ENCODE measurements at regions not wholly inside any gene's neighbourhood (a gene's known extent, or its start where the extent isn't known, plus 50 kb on each side); places are given as distances from the start of the nearest gene placed in this dataset.

- TF ChIP-seq CTCF (IDR thresholded peaks at IDR 0.05; ENCODE audit: low read depth, low read length), result no peak
- DNase-seq (ENCODE audit: extremely low read depth, low read depth), result no peak
Measured at GRCh38 chr1:164971391-164971790, 385.1 kb downstream of the LMX1A start.

- no peak for TF ChIP-seq CTCF (IDR thresholded peaks at IDR 0.05; ENCODE audit: low read depth, low read length)
- DNase-seq (ENCODE audit: extremely low read depth, low read depth), result no peak
Measured at GRCh38 chr1:164969253-164969652, 387.3 kb downstream of the LMX1A start.

GRCh38 chr1:164967300-164967699 lies 389.2 kb downstream of the LMX1A start:
- TF ChIP-seq CTCF (IDR thresholded peaks at IDR 0.05; ENCODE audit: low read depth, low read length), result no peak
- no peak for DNase-seq (ENCODE audit: extremely low read depth, low read depth)

DNA sequence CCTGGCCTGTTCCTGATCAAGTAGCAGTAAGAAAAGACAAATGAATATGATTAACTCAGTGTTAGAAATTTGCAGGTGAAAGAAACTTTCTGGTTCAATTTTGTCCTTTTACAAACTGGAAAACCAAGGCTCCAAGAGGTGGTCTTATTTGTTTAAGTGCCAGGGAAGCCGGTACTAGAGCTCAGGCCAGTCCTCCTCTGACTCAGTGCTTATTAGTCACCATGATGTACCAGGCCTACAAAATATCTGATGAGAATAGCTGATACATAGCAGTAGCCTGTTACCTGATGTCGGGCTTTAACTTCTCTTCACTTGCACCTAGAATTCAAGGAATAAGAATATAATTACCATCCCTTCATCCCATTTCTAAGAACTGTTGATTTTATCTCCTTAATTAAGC lies 394.8 kb downstream of the LMX1A start:
- TF ChIP-seq CTCF (IDR thresholded peaks at IDR 0.05; ENCODE audit: low read depth, low read length), result no peak
- DNase-seq (ENCODE audit: extremely low read depth, low read depth), result no peak

DNA sequence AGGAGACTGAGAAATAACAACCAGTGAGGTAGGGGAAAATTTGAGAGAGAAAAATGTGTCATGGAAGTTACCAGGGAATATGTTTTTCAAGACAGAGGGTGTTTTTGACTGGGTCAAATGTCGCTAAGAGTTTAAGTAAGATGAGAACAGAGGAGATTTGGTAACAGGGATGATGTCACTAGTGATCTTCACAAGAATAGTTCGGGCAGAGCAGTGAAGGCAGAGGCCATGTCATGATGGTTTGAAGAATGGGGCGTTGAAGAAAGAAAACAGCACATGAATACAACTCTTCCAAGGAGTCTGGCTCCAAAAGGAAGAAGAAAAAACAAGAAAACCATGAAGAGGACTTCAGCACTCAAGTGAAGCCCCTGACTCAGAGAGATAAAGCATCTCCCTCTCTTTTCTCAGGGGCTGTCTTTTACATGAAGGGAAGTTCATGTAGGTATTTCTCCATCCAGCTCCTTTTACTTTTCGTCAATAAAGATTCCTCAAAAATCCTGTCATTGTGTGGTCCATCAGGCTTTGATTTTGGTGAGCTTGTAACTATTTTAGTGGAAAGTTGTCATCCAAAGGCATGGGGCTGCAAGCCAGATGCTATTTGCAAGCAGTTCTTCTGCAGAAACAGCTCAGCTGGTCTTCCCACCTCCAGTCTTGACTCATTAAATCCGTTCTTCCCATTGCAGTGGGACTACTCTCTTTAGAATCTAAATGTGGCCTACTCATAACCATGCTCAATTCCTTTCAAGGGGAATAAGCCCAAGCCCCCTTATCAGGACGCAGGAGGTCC lies 397.3 kb downstream of the LMX1A start:
- TF ChIP-seq CTCF (IDR thresholded peaks at IDR 0.05; ENCODE audit: low read depth, low read length), result no peak

GRCh38 chr1:164953815-164954214 lies 394.8 kb downstream of the PBX1 start:
- no peak for TF ChIP-seq CTCF (IDR thresholded peaks at IDR 0.05; ENCODE audit: low read depth, low read length)
- DNase-seq (ENCODE audit: extremely low read depth, low read depth), result no peak

More for the DNA sequence above, 397.3 kb downstream of the LMX1A start:
- no peak for DNase-seq (ENCODE audit: extremely low read depth, low read depth)

DNA sequence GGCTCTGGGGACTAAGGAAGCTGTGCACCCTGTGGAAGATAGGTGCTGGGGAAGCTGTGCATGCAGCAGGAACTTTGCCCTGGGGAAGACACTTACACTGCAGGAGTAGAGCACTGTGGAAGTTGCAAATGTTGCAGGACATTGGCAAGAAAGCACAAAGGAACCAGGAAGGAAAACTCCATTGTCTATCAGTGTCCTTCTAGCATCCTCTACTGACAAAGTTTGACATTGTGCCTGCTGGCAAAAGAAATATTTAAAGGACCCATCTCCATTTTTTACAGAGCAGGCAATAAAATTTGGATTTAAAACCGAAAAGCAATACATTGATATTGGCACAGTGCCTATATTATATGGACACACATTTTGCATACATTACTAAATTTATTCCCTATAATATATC lies 394.1 kb downstream of the PBX1 start:
- DNase-seq (ENCODE audit: extremely low read depth, low read depth), result no peak
- TF ChIP-seq CTCF (IDR thresholded peaks at IDR 0.05; ENCODE audit: low read depth, low read length), result no peak; the same call in none of the 2 replicates
